NT2/D1 (cell line): ENCODE measurements at regions not wholly inside any gene's neighbourhood (a gene's known extent, or its start where the extent isn't known, plus 50 kb on each side); places are given as distances from the start of the nearest gene placed in this dataset.

ENCODE experiments used
- DNase-seq: peaks from one replicate; pipeline ENCODE4 v3.0.0-alpha.2; 2011; ENCODE audit warnings: low read depth, low spot score
- H3K27me3 ChIP-seq: 2 replicates; pipeline ENCODE4 v1.6.0; 2011; ENCODE audit warnings: mild to moderate bottlenecking; ENCODE audit not compliant: insufficient read length, insufficient read depth
- H3K36me3 ChIP-seq: 2 replicates; pipeline ENCODE4 v1.6.1; 2011; ENCODE audit warnings: mild to moderate bottlenecking, low read length, mixed read lengths; ENCODE audit not compliant: insufficient read depth, insufficient read length
- H3K4me1 ChIP-seq: 2 replicates; pipeline ENCODE4 v1.5.1; 2011; ENCODE audit not compliant: insufficient read depth, insufficient read length
- H3K4me3 ChIP-seq: 2 replicates; pipeline ENCODE4 v1.5.1; 2011; ENCODE audit warnings: low read depth; ENCODE audit not compliant: insufficient read length
- H3K9ac ChIP-seq: 2 replicates; pipeline ENCODE4 v1.6.0; 2011; ENCODE audit warnings: low read depth; ENCODE audit not compliant: insufficient read length
- H3K9me3 ChIP-seq: 2 replicates; pipeline ENCODE4 v1.5.1; 2011; ENCODE audit warnings: mild to moderate bottlenecking, low read length; ENCODE audit not compliant: insufficient read depth
- SUZ12 ChIP-seq: IDR thresholded peaks from 2 replicates; pipeline ENCODE4 v1.6.1; 2011; ENCODE audit not compliant: insufficient read length, insufficient read depth; ENCODE audit errors: extremely low read depth
- YY1 ChIP-seq: IDR thresholded peaks from 2 replicates; pipeline ENCODE4 v1.6.1; 2011; ENCODE audit not compliant: insufficient read length, insufficient read depth
- ZNF274 ChIP-seq: IDR thresholded peaks from 2 replicates; pipeline ENCODE4 v1.6.1; 2011; ENCODE audit warnings: mild to moderate bottlenecking, low read depth, low read length

- Histone ChIP-seq H3K27me3 (no peaks in the 10 kb centered on the region), H3K9ac (no peak overlapping the region), H3K36me3 (no peaks in the 10 kb centered on the region), H3K9me3 (no peaks in the 10 kb centered on the region), H3K4me3 (no peak overlapping the region), H3K4me1 (no peaks in the 10 kb centered on the region)
- TF ChIP-seq SUZ12 (no peak), ZNF274 (no peak), YY1 (no peak)
- DNase-seq: no peak
Measured at GRCh38 chr17:69650881-69651280, 236.4 kb downstream of the MAP2K6 start.

GRCh38 chr17:69651921-69652320, 237.4 kb downstream of the MAP2K6 start:
- Histone ChIP-seq H3K4me3 (no peak overlapping the region), H3K9me3 (no peaks in the 10 kb centered on the region), H3K36me3 (no peaks in the 10 kb centered on the region), H3K4me1 (no peaks in the 10 kb centered on the region), H3K27me3 (no peaks in the 10 kb centered on the region), H3K9ac (no peak overlapping the region)
- DNase-seq: no peak
- TF ChIP-seq SUZ12 (no peak), ZNF274 (no peak), YY1 (no peak)

GRCh38 chr17:69654981-69655855, 240.7 kb downstream of the MAP2K6 start:
- no peak for DNase-seq
- Histone ChIP-seq H3K9me3 (no peaks in the 10 kb centered on the region), H3K36me3 (no peaks in the 10 kb centered on the region), H3K4me3 (no peak overlapping the region), H3K4me1 (no peaks in the 10 kb centered on the region), H3K9ac (no peak overlapping the region), H3K27me3 (no peaks in the 10 kb centered on the region)
- TF ChIP-seq YY1 (no peak), SUZ12 (no peak), ZNF274 (no peak)

- H3K27me3 ChIP-seq: no peaks in the 10 kb centered on the region
- H3K4me1 ChIP-seq: no peaks in the 10 kb centered on the region
- no peak for TF ChIP-seq ZNF274
- no peak for TF ChIP-seq YY1
- TF ChIP-seq SUZ12: no peak
- no peak overlapping the region for H3K4me3 ChIP-seq
- no peak for DNase-seq
- no peaks in the 10 kb centered on the region for H3K9me3 ChIP-seq
- no peaks in the 10 kb centered on the region for H3K36me3 ChIP-seq
- no peak overlapping the region for H3K9ac ChIP-seq
Measured at GRCh38 chr17:69655902-69656301, 241.4 kb downstream of the MAP2K6 start.

GRCh38 chr17:69669441-69670178, 255.1 kb downstream of the MAP2K6 start:
- Histone ChIP-seq H3K9me3 (no peaks in the 10 kb centered on the region), H3K4me1 (no peaks in the 10 kb centered on the region), H3K9ac (no peak overlapping the region), H3K4me3 (no peak overlapping the region), H3K27me3 (no peaks in the 10 kb centered on the region), H3K36me3 (no peaks in the 10 kb centered on the region)
- no peak for TF ChIP-seq SUZ12
- no peak for TF ChIP-seq YY1
- no peak for TF ChIP-seq ZNF274
- DNase-seq: no peak

GRCh38 chr17:69672924-69673323, 258.4 kb downstream of the MAP2K6 start:
- no peak overlapping the region for H3K4me3 ChIP-seq
- H3K36me3 ChIP-seq: no peaks in the 10 kb centered on the region
- TF ChIP-seq SUZ12: no peak
- TF ChIP-seq YY1: no peak
- no peak for TF ChIP-seq ZNF274
- H3K4me1 ChIP-seq: no peaks in the 10 kb centered on the region
- no peaks in the 10 kb centered on the region for H3K27me3 ChIP-seq
- H3K9me3 ChIP-seq: no peaks in the 10 kb centered on the region
- DNase-seq: no peak
- H3K9ac ChIP-seq: no peak overlapping the region

- Histone ChIP-seq H3K36me3 (no peaks in the 10 kb centered on the region), H3K27me3 (no peaks in the 10 kb centered on the region), H3K4me1 (no peaks in the 10 kb centered on the region), H3K4me3 (no peak overlapping the region), H3K9me3 (no peaks in the 10 kb centered on the region), H3K9ac (no peak overlapping the region)
- no peak for DNase-seq
- no peak for TF ChIP-seq YY1
- TF ChIP-seq SUZ12: no peak
- TF ChIP-seq ZNF274: no peak
Measured at GRCh38 chr17:69677130-69677529, 262.6 kb downstream of the MAP2K6 start.
